Hepatocyte (in vitro differentiated cells): ENCODE measurements at regions not wholly inside any gene's neighbourhood (a gene's known extent, or its start where the extent isn't known, plus 50 kb on each side); places are given as distances from the start of the nearest gene placed in this dataset.

Experiments
- DNase-seq: peaks from one replicate; pipeline ENCODE4 v3.0.0-alpha.2; 2016; ENCODE audit warnings: low spot score
- H2AFZ ChIP-seq: fragments of 200-600 bp; sonication (generic); 2 replicates; pipeline ENCODE4 v1.6.0; 2016; ENCODE audit warnings: antibody characterized with exemption, mild to moderate bottlenecking
- H3K27ac ChIP-seq: fragments of 200-600 bp; sonication (generic); 2 replicates; pipeline ENCODE4 v1.5.1; 2016; ENCODE audit warnings: mild to moderate bottlenecking
- H3K27me3 ChIP-seq: fragments of 200-600 bp; sonication (generic); 2 replicates; pipeline ENCODE4 v1.6.1; 2016
- H3K36me3 ChIP-seq: fragments of 200-600 bp; sonication (generic); replicated peaks from 2 replicates; pipeline ENCODE4 v1.5.1; 2016; ENCODE audit warnings: low read depth; ENCODE audit not compliant: insufficient read depth
- H3K4me1 ChIP-seq: fragments of 200-600 bp; sonication (generic); 2 replicates; pipeline ENCODE4 v1.5.1; 2016; ENCODE audit warnings: mild to moderate bottlenecking, moderate library complexity; ENCODE audit not compliant: insufficient read depth
- H3K4me2 ChIP-seq: fragments of 200-600 bp; sonication (generic); 2 replicates; pipeline ENCODE4 v1.6.0; 2016
- H3K4me3 ChIP-seq: fragments of 200-600 bp; sonication (generic); 2 replicates; pipeline ENCODE4 v1.5.1; 2016; ENCODE audit warnings: mild to moderate bottlenecking
- H3K79me2 ChIP-seq: fragments of 200-600 bp; sonication (generic); 2 replicates; pipeline ENCODE4 v1.6.0; 2017; ENCODE audit warnings: mild to moderate bottlenecking
- H3K9me2 ChIP-seq: fragments of 200-600 bp; sonication (generic); replicated peaks from 2 replicates; pipeline ENCODE4 v1.6.0; 2017; ENCODE audit warnings: mild to moderate bottlenecking; ENCODE audit not compliant: insufficient read depth
- H3K9me3 ChIP-seq: fragments of 200-600 bp; sonication (generic); 2 replicates; pipeline ENCODE4 v1.5.1; 2016; ENCODE audit warnings: low read depth, mild to moderate bottlenecking
- H4K20me1 ChIP-seq: fragments of 200-600 bp; sonication (generic); 2 replicates; pipeline ENCODE4 v1.6.0; 2016; ENCODE audit warnings: mild to moderate bottlenecking; ENCODE audit not compliant: insufficient read depth, poor library complexity, severe bottlenecking
- EZH2 ChIP-seq: fragments of 200-600 bp; sonication (generic); IDR thresholded peaks from 2 replicates; pipeline ENCODE4 v1.6.1; 2016; ENCODE audit warnings: antibody characterized with exemption, mild to moderate bottlenecking, borderline replicate concordance
- EZH2phosphoT487 ChIP-seq: fragments of 200-600 bp; sonication (generic); IDR thresholded peaks from one replicate; pipeline ENCODE4 v1.6.1; 2018; ENCODE audit warnings: antibody characterized with exemption, mild to moderate bottlenecking, low read depth, moderate library complexity; ENCODE audit not compliant: unreplicated experiment, severe bottlenecking
- WGBS: methylation state at CpG from one replicate; pipeline ENCODE4 v1.1.6; 2016; ENCODE audit warnings: low lambda C conversion rate; ENCODE audit errors: missing lambda C conversion rate; 5-methylcytosine and 5-hydroxymethylcytosine counted together
- TF ChIP-seq, protein P1 (sequence below): fragments of 200-600 bp; sonication (generic); IDR thresholded peaks from 2 replicates; pipeline ENCODE4 v1.5.1; 2016; ENCODE audit warnings: antibody characterized with exemption, mild to moderate bottlenecking; ENCODE audit not compliant: poor library complexity

DNA sequence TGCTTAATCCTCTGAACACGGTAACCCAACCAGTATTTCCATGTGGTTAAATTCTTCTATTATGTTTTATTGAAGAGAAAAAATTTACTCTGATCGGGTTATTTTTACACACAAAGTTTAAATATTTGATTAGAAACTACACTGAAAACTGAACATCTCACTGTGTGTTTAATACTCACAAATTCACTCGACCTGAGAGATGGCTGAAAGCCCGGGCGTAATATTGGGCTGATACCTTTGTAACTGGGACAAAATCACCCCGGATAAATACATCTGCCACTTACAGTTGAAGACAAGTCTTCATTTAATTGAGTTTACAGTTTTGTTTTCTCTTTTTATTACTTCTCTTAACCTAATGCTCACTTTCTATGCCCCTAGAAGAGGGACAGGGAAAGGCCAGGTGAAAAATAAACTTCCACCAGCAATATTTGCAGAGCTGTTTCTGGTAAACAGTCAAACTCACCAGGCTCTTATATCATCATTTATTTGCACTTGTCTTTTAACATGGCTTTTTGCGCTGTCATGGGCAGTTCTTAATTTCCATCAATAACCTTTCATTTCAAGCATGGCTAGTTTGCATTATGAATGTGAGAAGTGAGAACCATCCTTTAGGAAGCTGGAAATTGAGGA is 145.6 kb upstream of the TMCO5A start:
- Histone ChIP-seq H3K4me3 (no peak overlapping the region), H3K36me3 (no peaks in the 10 kb centered on the region), H3K4me2 (no peak overlapping the region), H3K79me2 (no peaks in the 10 kb centered on the region), H3K27ac (no peak overlapping the region), H3K9me2 (no peaks in the 10 kb centered on the region), H4K20me1 (no peaks in the 10 kb centered on the region), H3K4me1 (no peaks in the 10 kb centered on the region), H3K9me3 (no peaks in the 10 kb centered on the region), H2AFZ (no peak overlapping the region), H3K27me3 (no peaks in the 10 kb centered on the region)
- 90% methylated on average over 7 of the region's 7 CpGs for WGBS
- TF ChIP-seq, protein P1, sequence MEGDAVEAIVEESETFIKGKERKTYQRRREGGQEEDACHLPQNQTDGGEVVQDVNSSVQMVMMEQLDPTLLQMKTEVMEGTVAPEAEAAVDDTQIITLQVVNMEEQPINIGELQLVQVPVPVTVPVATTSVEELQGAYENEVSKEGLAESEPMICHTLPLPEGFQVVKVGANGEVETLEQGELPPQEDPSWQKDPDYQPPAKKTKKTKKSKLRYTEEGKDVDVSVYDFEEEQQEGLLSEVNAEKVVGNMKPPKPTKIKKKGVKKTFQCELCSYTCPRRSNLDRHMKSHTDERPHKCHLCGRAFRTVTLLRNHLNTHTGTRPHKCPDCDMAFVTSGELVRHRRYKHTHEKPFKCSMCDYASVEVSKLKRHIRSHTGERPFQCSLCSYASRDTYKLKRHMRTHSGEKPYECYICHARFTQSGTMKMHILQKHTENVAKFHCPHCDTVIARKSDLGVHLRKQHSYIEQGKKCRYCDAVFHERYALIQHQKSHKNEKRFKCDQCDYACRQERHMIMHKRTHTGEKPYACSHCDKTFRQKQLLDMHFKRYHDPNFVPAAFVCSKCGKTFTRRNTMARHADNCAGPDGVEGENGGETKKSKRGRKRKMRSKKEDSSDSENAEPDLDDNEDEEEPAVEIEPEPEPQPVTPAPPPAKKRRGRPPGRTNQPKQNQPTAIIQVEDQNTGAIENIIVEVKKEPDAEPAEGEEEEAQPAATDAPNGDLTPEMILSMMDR = no peak
- TF ChIP-seq EZH2 = no peak
- no peak for TF ChIP-seq EZH2phosphoT487
- no peak for DNase-seq

DNA sequence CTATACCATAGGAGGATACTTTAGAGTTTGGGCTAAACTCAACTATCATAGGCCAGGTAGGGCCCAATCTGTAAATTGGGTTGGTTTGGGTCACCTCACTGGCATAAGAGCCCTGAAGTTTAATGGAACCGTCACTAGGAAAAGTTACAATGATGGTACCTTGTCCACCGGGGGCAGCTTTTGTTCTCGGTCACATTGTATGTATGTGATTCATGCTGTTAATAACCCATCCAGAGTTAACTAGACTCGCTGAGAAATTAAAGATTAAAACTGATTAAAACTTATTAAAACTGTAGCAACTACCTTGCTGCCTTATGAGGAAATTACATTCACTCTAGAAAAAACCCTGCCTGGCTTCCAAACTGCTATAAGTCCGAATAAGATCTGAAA is 145.0 kb upstream of the TMCO5A start:
- Histone ChIP-seq H2AFZ (no peak overlapping the region), H3K36me3 (no peaks in the 10 kb centered on the region), H3K27me3 (no peaks in the 10 kb centered on the region), H3K9me3 (no peaks in the 10 kb centered on the region), H3K4me2 (no peak overlapping the region), H3K79me2 (no peaks in the 10 kb centered on the region), H3K4me3 (no peak overlapping the region), H3K27ac (no peak overlapping the region), H3K9me2 (no peaks in the 10 kb centered on the region), H3K4me1 (no peaks in the 10 kb centered on the region), H4K20me1 (no peaks in the 10 kb centered on the region)
- no peak for DNase-seq
- TF ChIP-seq EZH2 (no peak), EZH2phosphoT487 (no peak)
- TF ChIP-seq, protein P1 = no peak
- 90% methylated on average over 5 of the region's 5 CpGs for WGBS

DNA sequence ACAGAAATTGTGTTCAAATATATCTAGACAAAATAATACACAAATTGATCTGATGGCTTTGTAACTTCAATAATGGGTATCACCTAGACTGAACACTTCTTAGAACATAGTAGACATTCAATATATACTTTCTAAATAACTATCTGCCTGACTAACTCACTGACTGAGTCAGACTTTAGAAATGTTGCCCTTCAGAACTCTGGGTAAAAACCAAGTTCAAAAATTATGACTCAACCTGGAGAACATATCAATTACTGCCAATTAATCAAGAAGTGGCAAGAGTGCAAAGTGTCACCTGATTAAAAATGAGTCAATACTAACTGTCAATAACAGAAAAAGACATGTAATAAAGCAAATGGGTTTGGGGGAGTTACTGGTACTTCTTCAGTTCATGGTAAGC is 144.6 kb upstream of the TMCO5A start:
- no peak overlapping the region for H3K4me2 ChIP-seq
- TF ChIP-seq, protein P1 = no peak
- TF ChIP-seq EZH2phosphoT487 (no peak), EZH2 (no peak)
- no peaks in the 10 kb centered on the region for H3K4me1 ChIP-seq
- no peaks in the 10 kb centered on the region for H3K9me3 ChIP-seq
- DNase-seq = no peak
- no peaks in the 10 kb centered on the region for H3K27me3 ChIP-seq
- H3K9me2 ChIP-seq = no peaks in the 10 kb centered on the region
- no peaks in the 10 kb centered on the region for H4K20me1 ChIP-seq
- no peak overlapping the region for H2AFZ ChIP-seq
- no peak overlapping the region for H3K27ac ChIP-seq
- no peak overlapping the region for H3K4me3 ChIP-seq
- no peaks in the 10 kb centered on the region for H3K36me3 ChIP-seq
- H3K79me2 ChIP-seq = no peaks in the 10 kb centered on the region

DNA sequence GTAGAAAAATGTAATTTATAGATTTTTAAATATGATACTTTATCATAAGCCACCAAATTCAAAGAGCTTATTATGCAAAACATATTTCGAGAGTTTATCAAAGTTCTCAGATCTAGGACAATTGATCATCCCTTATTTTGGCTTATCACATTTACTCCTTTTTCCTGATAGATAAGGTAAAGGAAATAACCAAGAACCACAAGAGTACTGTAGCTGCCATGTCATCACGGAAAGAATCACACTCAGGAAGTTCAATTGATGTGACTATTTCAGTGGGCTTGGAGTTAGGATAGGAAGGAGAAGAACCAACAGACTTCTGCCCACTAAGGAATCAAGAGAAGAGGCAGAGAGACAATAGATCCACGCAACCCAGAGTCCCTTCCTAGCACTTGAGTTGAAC is 142.7 kb upstream of the TMCO5A start:
- no peaks in the 10 kb centered on the region for H3K27me3 ChIP-seq
- 81% methylated on average over 3 of the region's 3 CpGs for WGBS
- no peaks in the 10 kb centered on the region for H3K36me3 ChIP-seq
- H3K4me3 ChIP-seq = no peak overlapping the region
- DNase-seq = no peak
- H2AFZ ChIP-seq = no peak overlapping the region
- H4K20me1 ChIP-seq = no peaks in the 10 kb centered on the region
- H3K4me1 ChIP-seq = no peaks in the 10 kb centered on the region
- no peak overlapping the region for H3K27ac ChIP-seq
- TF ChIP-seq, protein P1 = no peak
- TF ChIP-seq EZH2phosphoT487 (no peak), EZH2 (no peak)
- H3K79me2 ChIP-seq = no peaks in the 10 kb centered on the region
- no peaks in the 10 kb centered on the region for H3K9me3 ChIP-seq
- H3K9me2 ChIP-seq = no peaks in the 10 kb centered on the region
- H3K4me2 ChIP-seq = no peak overlapping the region
